Neural progenitor cell (in vitro differentiated cells): ENCODE measurements at regions not wholly inside any gene's neighbourhood (a gene's known extent, or its start where the extent isn't known, plus 50 kb on each side); places are given as distances from the start of the nearest gene placed in this dataset.

ENCODE experiments used
- EZH2 ChIP-seq: fragments of 200-600 bp; sonication (generic); IDR thresholded peaks from 2 replicates; pipeline ENCODE4 v1.6.1; 2017; ENCODE audit warnings: antibody characterized with exemption, mild to moderate bottlenecking, moderate library complexity
- EZH2phosphoT487 ChIP-seq: fragments of 200-600 bp; sonication (generic); IDR thresholded peaks from 2 replicates; pipeline ENCODE4 v1.6.1; 2017; ENCODE audit warnings: antibody characterized with exemption
- TF ChIP-seq, protein P1 (sequence below): fragments of 200-600 bp; sonication (generic); IDR thresholded peaks from 2 replicates; pipeline ENCODE4 v1.5.1; 2017; ENCODE audit warnings: antibody characterized with exemption, mild to moderate bottlenecking

DNA sequence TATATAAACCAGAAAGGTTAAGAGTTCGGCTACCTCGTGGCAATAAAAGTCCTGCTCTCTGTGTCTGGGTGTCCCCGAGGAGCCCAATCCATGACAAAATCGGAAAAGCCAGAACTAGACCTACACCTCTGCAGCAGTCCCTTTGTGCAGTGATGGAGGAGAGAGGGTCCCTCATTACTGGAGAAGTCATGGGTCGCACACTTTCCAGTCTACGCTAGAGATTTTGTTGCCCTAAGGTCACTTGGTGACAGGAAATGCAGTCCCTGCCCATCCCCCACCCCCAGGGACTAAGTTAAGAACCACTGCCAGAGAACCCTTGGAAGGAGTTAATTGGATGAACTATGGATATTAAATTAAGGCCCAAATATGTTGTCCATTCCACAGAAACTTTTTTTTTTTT, 104.4 kb upstream of the ATF7IP start:
- TF ChIP-seq, protein P1, sequence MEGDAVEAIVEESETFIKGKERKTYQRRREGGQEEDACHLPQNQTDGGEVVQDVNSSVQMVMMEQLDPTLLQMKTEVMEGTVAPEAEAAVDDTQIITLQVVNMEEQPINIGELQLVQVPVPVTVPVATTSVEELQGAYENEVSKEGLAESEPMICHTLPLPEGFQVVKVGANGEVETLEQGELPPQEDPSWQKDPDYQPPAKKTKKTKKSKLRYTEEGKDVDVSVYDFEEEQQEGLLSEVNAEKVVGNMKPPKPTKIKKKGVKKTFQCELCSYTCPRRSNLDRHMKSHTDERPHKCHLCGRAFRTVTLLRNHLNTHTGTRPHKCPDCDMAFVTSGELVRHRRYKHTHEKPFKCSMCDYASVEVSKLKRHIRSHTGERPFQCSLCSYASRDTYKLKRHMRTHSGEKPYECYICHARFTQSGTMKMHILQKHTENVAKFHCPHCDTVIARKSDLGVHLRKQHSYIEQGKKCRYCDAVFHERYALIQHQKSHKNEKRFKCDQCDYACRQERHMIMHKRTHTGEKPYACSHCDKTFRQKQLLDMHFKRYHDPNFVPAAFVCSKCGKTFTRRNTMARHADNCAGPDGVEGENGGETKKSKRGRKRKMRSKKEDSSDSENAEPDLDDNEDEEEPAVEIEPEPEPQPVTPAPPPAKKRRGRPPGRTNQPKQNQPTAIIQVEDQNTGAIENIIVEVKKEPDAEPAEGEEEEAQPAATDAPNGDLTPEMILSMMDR: no peak
- TF ChIP-seq EZH2phosphoT487 (no peak), EZH2 (no peak)
